ENCODE measurements at regions not wholly inside any gene's neighbourhood (a gene's known extent, or its start where the extent isn't known, plus 50 kb on each side); places are given as distances from the start of the nearest gene placed in this dataset.
"Not testable (repeated sequence)": the region's sequence is repeated elsewhere in the genome, so short reads cannot be mapped to it uniquely, and the experiment has no call there.

DNA sequence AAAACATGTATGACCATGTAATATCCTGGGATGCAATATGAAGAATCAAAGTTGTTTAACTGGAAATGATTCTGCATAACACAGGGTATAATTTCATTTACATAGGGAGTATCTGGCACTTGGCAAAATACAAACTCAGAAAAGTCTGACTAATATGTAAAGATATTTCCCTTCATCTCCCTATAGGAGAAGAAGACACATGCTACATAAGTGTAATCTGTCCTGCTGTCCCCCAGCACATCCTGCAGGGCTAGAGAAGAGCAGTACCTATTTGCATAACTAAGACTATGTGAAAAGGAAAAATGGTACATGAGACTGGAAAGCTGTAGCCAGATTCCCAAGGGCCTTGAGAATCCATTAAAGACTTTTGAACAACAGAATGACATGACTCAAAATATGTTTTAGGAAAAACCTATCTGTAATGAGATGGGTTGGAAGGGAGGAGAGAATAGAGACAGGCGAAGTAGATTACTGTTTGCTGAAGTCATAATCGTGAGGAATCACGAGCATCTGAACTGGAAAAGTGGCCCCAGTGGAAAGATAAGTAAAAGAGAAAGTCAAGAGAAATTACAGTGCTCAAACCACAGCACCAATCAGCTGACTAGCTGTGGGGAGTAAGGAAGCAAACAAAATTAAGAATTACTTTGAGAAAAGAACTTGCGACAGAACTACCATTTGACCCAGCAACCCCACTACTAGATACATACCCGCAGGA is 155.1 kb upstream of the HMGA2 start:
- in situ Hi-C loops (cut with HindIII; ENCODE audit: low sequenced_read_pairs) = no loop called here
- DNase-seq (ENCODE audit: low read depth, low spot score) = peak; percentile 42
- TF ChIP-seq, protein P1, sequence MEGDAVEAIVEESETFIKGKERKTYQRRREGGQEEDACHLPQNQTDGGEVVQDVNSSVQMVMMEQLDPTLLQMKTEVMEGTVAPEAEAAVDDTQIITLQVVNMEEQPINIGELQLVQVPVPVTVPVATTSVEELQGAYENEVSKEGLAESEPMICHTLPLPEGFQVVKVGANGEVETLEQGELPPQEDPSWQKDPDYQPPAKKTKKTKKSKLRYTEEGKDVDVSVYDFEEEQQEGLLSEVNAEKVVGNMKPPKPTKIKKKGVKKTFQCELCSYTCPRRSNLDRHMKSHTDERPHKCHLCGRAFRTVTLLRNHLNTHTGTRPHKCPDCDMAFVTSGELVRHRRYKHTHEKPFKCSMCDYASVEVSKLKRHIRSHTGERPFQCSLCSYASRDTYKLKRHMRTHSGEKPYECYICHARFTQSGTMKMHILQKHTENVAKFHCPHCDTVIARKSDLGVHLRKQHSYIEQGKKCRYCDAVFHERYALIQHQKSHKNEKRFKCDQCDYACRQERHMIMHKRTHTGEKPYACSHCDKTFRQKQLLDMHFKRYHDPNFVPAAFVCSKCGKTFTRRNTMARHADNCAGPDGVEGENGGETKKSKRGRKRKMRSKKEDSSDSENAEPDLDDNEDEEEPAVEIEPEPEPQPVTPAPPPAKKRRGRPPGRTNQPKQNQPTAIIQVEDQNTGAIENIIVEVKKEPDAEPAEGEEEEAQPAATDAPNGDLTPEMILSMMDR (IDR thresholded peaks at IDR 0.05; ENCODE audit: low read depth, low read length) = no peak
- no peak overlapping the region for H3K4me3 ChIP-seq (ENCODE audit: low read depth, low read length)

GRCh38 chr12:65670775-65671174 is 153.5 kb upstream of the HMGA2 start:
- TF ChIP-seq, protein P1 (IDR thresholded peaks at IDR 0.05; ENCODE audit: low read depth, low read length) = no peak
- peak; percentile 48 for DNase-seq (ENCODE audit: low read depth, low spot score)
- in situ Hi-C loops (cut with HindIII; ENCODE audit: low sequenced_read_pairs) = no loop called here
- no peak overlapping the region for H3K4me3 ChIP-seq (ENCODE audit: low read depth, low read length)

DNA sequence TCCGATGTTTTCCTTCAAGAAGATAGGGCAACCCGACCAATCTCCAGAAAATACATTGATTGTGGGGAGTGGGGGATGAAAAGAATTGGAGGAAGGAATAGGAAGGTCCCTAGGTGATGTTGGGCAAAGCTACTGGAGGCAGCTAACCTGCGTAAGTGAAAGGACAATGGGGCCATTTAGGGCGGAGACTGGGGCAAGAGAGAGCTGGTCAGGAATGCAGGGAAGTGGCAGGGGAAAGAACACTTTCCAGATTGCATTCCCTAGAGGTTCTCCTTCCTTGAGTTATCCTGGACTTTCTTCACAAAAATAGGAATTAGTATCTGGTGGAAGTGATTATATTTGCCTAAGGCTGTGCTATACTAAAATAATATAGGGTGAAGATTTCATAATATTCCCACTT is 151.8 kb upstream of the HMGA2 start:
- in situ Hi-C loops (cut with HindIII; ENCODE audit: low sequenced_read_pairs) = no loop called here
- no peak for DNase-seq (ENCODE audit: low read depth, low spot score)
- TF ChIP-seq, protein P1 (IDR thresholded peaks at IDR 0.05; ENCODE audit: low read depth, low read length) = no peak
- no peak overlapping the region for H3K4me3 ChIP-seq (ENCODE audit: low read depth, low read length)

DNA sequence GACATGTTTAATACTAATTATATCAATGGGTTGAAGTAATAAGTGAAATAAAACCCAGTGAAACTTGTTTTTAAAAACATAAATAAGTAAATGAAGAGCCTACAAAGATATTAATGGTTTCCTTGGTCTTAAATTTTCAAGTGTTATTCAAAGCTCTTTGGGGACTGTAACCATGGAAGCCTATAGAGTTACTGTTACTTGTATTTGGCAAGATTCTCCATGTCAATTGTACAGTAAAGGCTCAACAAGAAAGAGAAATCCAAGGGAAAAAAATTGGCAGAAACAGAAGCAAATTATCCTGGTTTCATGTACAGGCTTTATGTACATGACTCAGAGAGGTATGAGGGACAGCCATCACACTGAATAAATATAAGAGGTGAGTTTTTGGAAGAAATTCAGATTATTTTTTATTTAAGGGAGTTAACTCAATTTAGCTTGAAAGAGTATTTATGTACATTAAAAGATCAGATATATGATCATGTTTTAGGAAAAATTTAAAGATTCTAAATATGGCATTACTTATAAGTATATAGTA is 151.1 kb upstream of the HMGA2 start:
- H3K4me3 ChIP-seq (ENCODE audit: low read depth, low read length) = no peak overlapping the region
- DNase-seq (ENCODE audit: low read depth, low spot score) = no peak
- TF ChIP-seq, protein P1 (IDR thresholded peaks at IDR 0.05; ENCODE audit: low read depth, low read length) = no peak
- in situ Hi-C loops (cut with HindIII; ENCODE audit: low sequenced_read_pairs) = no loop called here

DNA sequence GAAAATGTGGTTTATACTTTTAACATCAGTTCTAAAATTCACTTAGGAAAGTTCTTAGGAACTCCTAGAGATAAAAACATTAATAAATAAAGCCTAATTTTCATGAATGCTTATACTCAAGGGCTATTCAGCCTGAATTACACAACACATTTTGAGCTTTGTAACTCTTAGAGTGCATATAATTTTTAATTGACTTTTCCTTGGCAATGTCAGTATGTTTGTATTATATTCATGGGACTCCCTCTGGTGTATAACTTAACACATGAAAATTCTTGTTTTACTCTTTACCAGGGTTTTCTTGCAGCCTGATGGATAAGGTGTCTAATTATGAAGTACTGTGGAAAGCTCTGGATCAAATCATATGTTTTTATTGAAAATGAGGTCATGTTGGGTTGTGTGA is 150.6 kb upstream of the HMGA2 start:
- in situ Hi-C loops (cut with HindIII; ENCODE audit: low sequenced_read_pairs) = no loop called here
- no peak overlapping the region for H3K4me3 ChIP-seq (ENCODE audit: low read depth, low read length)
- TF ChIP-seq, protein P1 (IDR thresholded peaks at IDR 0.05; ENCODE audit: low read depth, low read length) = peak; percentile 17
- DNase-seq (ENCODE audit: low read depth, low spot score) = peak; percentile 59

GRCh38 chr12:65675141-65675621 is 149.1 kb upstream of the HMGA2 start:
- no peak overlapping the region for H3K4me3 ChIP-seq (ENCODE audit: low read depth, low read length)
- DNase-seq (ENCODE audit: low read depth, low spot score) = peak; percentile 28
- in situ Hi-C loops (cut with HindIII; ENCODE audit: low sequenced_read_pairs) = no loop called here
- TF ChIP-seq, protein P1 (IDR thresholded peaks at IDR 0.05; ENCODE audit: low read depth, low read length) = no peak

GRCh38 chr12:65678172-65678571 is 146.1 kb upstream of the HMGA2 start:
- in situ Hi-C loops (cut with HindIII; ENCODE audit: low sequenced_read_pairs); DNase-seq (ENCODE audit: low read depth, low spot score); H3K4me3 ChIP-seq (ENCODE audit: low read depth, low read length): not testable (repeated sequence)
